ENCODE measurements at regions not wholly inside any gene's neighbourhood (a gene's known extent, or its start where the extent isn't known, plus 50 kb on each side); places are given as distances from the start of the nearest gene placed in this dataset.

- H3K27ac ChIP-seq (ENCODE audit: low read depth in 1 of 2, low read length in 2 of 2) = no peak overlapping the region
- H3K9me3 ChIP-seq (ENCODE audit: control insufficient read depth in 4 of 4, low read length in 3 of 4) = no peaks in the 10 kb centered on the region
- no peaks in the 10 kb centered on the region for H3K27me3 ChIP-seq (ENCODE audit: control insufficient read depth in 4 of 4, insufficient read depth in 4 of 4, low read length in 3 of 4)
- H3K9ac ChIP-seq (ENCODE audit: low read depth in 1 of 2, low read length in 2 of 2) = no peak overlapping the region
- 75% methylated on average over 5 of the region's 5 CpGs for WGBS
- H3K4me1 ChIP-seq (ENCODE audit: control insufficient read depth in 4 of 4, insufficient read depth in 4 of 4, low read length in 3 of 4) = peaks cover 0 to 17% (median 9%) of the 10 kb centered on the region in 4 donors
- no peak for DNase-seq (ENCODE audit: low spot score)
- peaks cover 0 to 9% (median 4%) of the 10 kb centered on the region in 4 donors for H3K36me3 ChIP-seq (ENCODE audit: control insufficient read depth in 4 of 4, insufficient read depth in 3 of 4, low read depth in 1 of 4, low read length in 3 of 4)
- H3K4me3 ChIP-seq (ENCODE audit: low read depth in 1 of 3, low read length in 3 of 3) = no peak overlapping the region
- TF ChIP-seq EGR1 (IDR thresholded peaks at IDR 0.05; ENCODE audit: low read depth in 2 of 2) (no peak), SP1 (IDR thresholded peaks at IDR 0.05) (no peak), NR2F2 (IDR thresholded peaks at IDR 0.05) (no peak), TAF1 (conservative IDR thresholded peaks at IDR 0.05) (no peak), HNF4A (conservative IDR thresholded peaks at IDR 0.05) (no peak), FOXA1 (IDR thresholded peaks at IDR 0.05) (no peak), YY1 (IDR thresholded peaks at IDR 0.05) (no peak), RXRA (IDR thresholded peaks at IDR 0.05) (no peak), JUND (IDR thresholded peaks at IDR 0.05) (no peak), GABPA (IDR thresholded peaks at IDR 0.05 in 1 of 2, conservative IDR thresholded peaks at IDR 0.05 in 1 of 2) (no peak), CTCF (IDR thresholded peaks at IDR 0.05; ENCODE audit: low read depth, low read length, missing input control) (no peak), HNF4G (IDR thresholded peaks at IDR 0.05) (no peak)
- TF ChIP-seq, protein P1, sequence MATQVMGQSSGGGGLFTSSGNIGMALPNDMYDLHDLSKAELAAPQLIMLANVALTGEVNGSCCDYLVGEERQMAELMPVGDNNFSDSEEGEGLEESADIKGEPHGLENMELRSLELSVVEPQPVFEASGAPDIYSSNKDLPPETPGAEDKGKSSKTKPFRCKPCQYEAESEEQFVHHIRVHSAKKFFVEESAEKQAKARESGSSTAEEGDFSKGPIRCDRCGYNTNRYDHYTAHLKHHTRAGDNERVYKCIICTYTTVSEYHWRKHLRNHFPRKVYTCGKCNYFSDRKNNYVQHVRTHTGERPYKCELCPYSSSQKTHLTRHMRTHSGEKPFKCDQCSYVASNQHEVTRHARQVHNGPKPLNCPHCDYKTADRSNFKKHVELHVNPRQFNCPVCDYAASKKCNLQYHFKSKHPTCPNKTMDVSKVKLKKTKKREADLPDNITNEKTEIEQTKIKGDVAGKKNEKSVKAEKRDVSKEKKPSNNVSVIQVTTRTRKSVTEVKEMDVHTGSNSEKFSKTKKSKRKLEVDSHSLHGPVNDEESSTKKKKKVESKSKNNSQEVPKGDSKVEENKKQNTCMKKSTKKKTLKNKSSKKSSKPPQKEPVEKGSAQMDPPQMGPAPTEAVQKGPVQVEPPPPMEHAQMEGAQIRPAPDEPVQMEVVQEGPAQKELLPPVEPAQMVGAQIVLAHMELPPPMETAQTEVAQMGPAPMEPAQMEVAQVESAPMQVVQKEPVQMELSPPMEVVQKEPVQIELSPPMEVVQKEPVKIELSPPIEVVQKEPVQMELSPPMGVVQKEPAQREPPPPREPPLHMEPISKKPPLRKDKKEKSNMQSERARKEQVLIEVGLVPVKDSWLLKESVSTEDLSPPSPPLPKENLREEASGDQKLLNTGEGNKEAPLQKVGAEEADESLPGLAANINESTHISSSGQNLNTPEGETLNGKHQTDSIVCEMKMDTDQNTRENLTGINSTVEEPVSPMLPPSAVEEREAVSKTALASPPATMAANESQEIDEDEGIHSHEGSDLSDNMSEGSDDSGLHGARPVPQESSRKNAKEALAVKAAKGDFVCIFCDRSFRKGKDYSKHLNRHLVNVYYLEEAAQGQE (IDR thresholded peaks at IDR 0.05) = no peak
- TF ChIP-seq, protein P2, sequence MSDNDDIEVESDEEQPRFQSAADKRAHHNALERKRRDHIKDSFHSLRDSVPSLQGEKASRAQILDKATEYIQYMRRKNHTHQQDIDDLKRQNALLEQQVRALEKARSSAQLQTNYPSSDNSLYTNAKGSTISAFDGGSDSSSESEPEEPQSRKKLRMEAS (IDR thresholded peaks at IDR 0.05) = no peak
- TF ChIP-seq, protein P3, sequence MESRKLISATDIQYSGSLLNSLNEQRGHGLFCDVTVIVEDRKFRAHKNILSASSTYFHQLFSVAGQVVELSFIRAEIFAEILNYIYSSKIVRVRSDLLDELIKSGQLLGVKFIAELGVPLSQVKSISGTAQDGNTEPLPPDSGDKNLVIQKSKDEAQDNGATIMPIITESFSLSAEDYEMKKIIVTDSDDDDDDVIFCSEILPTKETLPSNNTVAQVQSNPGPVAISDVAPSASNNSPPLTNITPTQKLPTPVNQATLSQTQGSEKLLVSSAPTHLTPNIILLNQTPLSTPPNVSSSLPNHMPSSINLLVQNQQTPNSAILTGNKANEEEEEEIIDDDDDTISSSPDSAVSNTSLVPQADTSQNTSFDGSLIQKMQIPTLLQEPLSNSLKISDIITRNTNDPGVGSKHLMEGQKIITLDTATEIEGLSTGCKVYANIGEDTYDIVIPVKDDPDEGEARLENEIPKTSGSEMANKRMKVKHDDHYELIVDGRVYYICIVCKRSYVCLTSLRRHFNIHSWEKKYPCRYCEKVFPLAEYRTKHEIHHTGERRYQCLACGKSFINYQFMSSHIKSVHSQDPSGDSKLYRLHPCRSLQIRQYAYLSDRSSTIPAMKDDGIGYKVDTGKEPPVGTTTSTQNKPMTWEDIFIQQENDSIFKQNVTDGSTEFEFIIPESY (IDR thresholded peaks at IDR 0.05) = no peak
These were observed 53.5 kb downstream of the PTPRS start for GRCh38 chr19:5287066-5287465.

DNA sequence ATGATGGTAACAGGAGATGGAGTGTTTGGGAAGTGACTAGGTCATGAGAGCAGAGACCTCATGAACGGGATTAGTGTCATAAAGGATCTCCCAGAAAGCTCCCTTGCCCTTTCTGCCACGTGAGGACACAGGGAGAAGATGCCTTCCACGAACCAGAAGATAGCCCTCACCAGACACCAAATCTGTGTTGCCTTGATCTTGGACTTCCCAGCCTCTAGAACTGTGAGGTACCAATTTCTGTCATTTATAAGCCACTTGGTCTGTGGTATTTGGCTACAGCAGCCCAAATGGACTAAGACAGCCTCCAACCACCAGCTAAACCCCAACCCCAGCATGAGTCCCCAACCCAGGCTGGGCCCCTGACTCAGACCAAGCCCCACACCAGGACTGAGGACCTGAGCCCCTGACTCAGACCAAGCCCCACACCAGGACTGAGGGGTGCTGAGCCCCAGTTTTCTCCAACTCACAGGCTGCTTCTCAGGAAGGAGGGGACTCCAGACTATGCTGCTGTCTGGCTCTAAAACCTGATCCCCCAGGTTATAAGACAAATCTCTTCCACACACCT, 54.1 kb downstream of the PTPRS start:
- peaks cover 0 to 13% (median 5%) of the 10 kb centered on the region in 4 donors for H3K4me1 ChIP-seq (ENCODE audit: control insufficient read depth in 4 of 4, insufficient read depth in 4 of 4, low read length in 3 of 4)
- no peak for DNase-seq (ENCODE audit: low spot score)
- no peaks in the 10 kb centered on the region for H3K27me3 ChIP-seq (ENCODE audit: control insufficient read depth in 4 of 4, insufficient read depth in 4 of 4, low read length in 3 of 4)
- no peak overlapping the region for H3K4me3 ChIP-seq (ENCODE audit: low read depth in 1 of 3, low read length in 3 of 3)
- H3K27ac ChIP-seq (ENCODE audit: low read depth in 1 of 2, low read length in 2 of 2) = no peak overlapping the region
- peaks cover 0 to 9% (median 4%) of the 10 kb centered on the region in 4 donors for H3K36me3 ChIP-seq (ENCODE audit: control insufficient read depth in 4 of 4, insufficient read depth in 3 of 4, low read depth in 1 of 4, low read length in 3 of 4)
- TF ChIP-seq EGR1 (IDR thresholded peaks at IDR 0.05; ENCODE audit: low read depth in 2 of 2) = no peak
- no peak for TF ChIP-seq NR2F2 (IDR thresholded peaks at IDR 0.05)
- TF ChIP-seq, protein P3 (IDR thresholded peaks at IDR 0.05) = no peak
- no peak for TF ChIP-seq FOXA1 (IDR thresholded peaks at IDR 0.05)
- TF ChIP-seq CTCF (IDR thresholded peaks at IDR 0.05; ENCODE audit: low read depth, low read length, missing input control) = no peak
- no peak for TF ChIP-seq HNF4G (IDR thresholded peaks at IDR 0.05)
- TF ChIP-seq RXRA (IDR thresholded peaks at IDR 0.05) = no peak
- TF ChIP-seq FOXA2 (IDR thresholded peaks at IDR 0.05) = no peak
- no peak for TF ChIP-seq HNF4A (conservative IDR thresholded peaks at IDR 0.05)
- H3K9ac ChIP-seq (ENCODE audit: low read depth in 1 of 2, low read length in 2 of 2) = no peak overlapping the region
- 90% methylated on average over 3 of the region's 3 CpGs for WGBS
- no peaks in the 10 kb centered on the region for H3K9me3 ChIP-seq (ENCODE audit: control insufficient read depth in 4 of 4, low read length in 3 of 4)

Measured in liver (tissue), 8 donors.